MM.1S (cell line): ENCODE measurements at regions not wholly inside any gene's neighbourhood (a gene's known extent, or its start where the extent isn't known, plus 50 kb on each side); places are given as distances from the start of the nearest gene placed in this dataset.

Experiments used
- CTCF ChIP-seq: fragments of 300-600 bp; sonication (generic); IDR thresholded peaks from 2 replicates; pipeline ENCODE4 v1.5.1; 2016; ENCODE audit warnings: antibody characterized with exemption, low read length, mixed read lengths
- EZH2 ChIP-seq: fragments of 300-600 bp; sonication (generic); optimal IDR thresholded peaks from 2 replicates; pipeline ENCODE3; 2017; ENCODE audit warnings: low read depth, mild to moderate bottlenecking, antibody characterized with exemption, low read length, mixed read lengths
- EZH2phosphoT487 ChIP-seq: fragments of 300-600 bp; sonication (generic); IDR thresholded peaks from 2 replicates; pipeline ENCODE4 v1.6.1; 2018; ENCODE audit warnings: antibody characterized with exemption, low read length

DNA sequence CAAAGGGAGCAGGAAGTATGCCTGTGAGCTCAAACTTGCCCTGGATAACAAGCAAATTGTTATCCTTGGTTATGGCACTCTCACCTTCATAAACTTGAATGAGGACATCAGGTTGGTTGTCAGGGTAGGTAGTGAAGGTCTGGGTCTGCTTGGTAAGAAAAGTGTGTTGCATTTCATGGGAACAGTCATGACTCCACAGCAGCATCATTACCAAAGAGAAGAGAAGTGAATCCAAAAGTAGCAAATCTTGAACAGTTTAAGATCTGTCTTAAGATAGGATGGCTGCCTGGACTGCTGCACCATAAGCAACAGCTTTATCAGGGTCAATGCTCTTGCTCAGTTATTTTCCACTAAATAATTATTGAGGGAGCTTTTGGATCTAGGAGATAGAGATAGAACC, 350.7 kb upstream of the MAP2 start:
- no peak for TF ChIP-seq CTCF
- TF ChIP-seq EZH2phosphoT487 = no peak
- TF ChIP-seq EZH2 = no peak
